NCI-H2171 treated with DMSO at 0.1 percent for 48 hours (cell line): ENCODE measurements at regions not wholly inside any gene's neighbourhood (a gene's known extent, or its start where the extent isn't known, plus 50 kb on each side); places are given as distances from the start of the nearest gene placed in this dataset.

Experiments used
- DNase-seq: peaks from one replicate; lab custom pipeline; 2025; lab: John Stamatoyannopoulos, UW

GRCh38 chr5:51034222-51034901, 348.9 kb upstream of the ISL1 start:
- DNase-seq = no peak

GRCh38 chr5:51039424-51040329, 343.6 kb upstream of the ISL1 start:
- peak; percentile 26 for DNase-seq

GRCh38 chr5:51043745-51044144, 339.5 kb upstream of the ISL1 start:
- DNase-seq = peak; percentile 55

GRCh38 chr5:51047369-51047768, 335.9 kb upstream of the ISL1 start:
- DNase-seq = peak; percentile 28

- no peak for DNase-seq
These were observed 329.9 kb upstream of the ISL1 start for GRCh38 chr5:51053361-51053760.

- no peak for DNase-seq
These were observed 322.3 kb upstream of the ISL1 start for GRCh38 chr5:51060953-51061352.

- no peak for DNase-seq
These were observed 310.3 kb upstream of the ISL1 start for GRCh38 chr5:51072937-51073336.

GRCh38 chr5:51082741-51083140, 300.5 kb upstream of the ISL1 start:
- no peak for DNase-seq

GRCh38 chr5:51091816-51092215, 291.4 kb upstream of the ISL1 start:
- DNase-seq = no peak

- no peak for DNase-seq
These were observed 287.8 kb upstream of the ISL1 start for GRCh38 chr5:51095486-51095885.

GRCh38 chr5:51096859-51097258, 286.4 kb upstream of the ISL1 start:
- no peak for DNase-seq

- no peak for DNase-seq
These were observed 283.9 kb upstream of the ISL1 start for GRCh38 chr5:51099173-51099853.

- no peak for DNase-seq
These were observed 278.7 kb upstream of the ISL1 start for GRCh38 chr5:51104556-51104955.

- DNase-seq = no peak
These were observed 273.4 kb upstream of the ISL1 start for GRCh38 chr5:51109786-51110410.

- DNase-seq = no peak
These were observed 252.0 kb upstream of the ISL1 start for GRCh38 chr5:51131266-51131665.

GRCh38 chr5:51138164-51138563, 245.1 kb upstream of the ISL1 start:
- DNase-seq = peak; percentile 36

- no peak for DNase-seq
These were observed 234.8 kb upstream of the ISL1 start for GRCh38 chr5:51148437-51148836.

GRCh38 chr5:51156222-51156621, 227.0 kb upstream of the ISL1 start:
- no peak for DNase-seq

GRCh38 chr5:51156838-51157237, 226.4 kb upstream of the ISL1 start:
- DNase-seq = no peak

GRCh38 chr5:51159164-51159563, 224.1 kb upstream of the ISL1 start:
- no peak for DNase-seq

GRCh38 chr5:51159606-51160005, 223.6 kb upstream of the ISL1 start:
- no peak for DNase-seq

- DNase-seq = no peak
These were observed 221.0 kb upstream of the ISL1 start for GRCh38 chr5:51162245-51162644.
